Mesendoderm (in vitro differentiated cells): ENCODE measurements at regions not wholly inside any gene's neighbourhood (a gene's known extent, or its start where the extent isn't known, plus 50 kb on each side); places are given as distances from the start of the nearest gene placed in this dataset.
"Not testable (repeated sequence)": the region's sequence is repeated elsewhere in the genome, so short reads cannot be mapped to it uniquely, and the experiment has no call there.

ENCODE experiments used
- DNase-seq: peaks from one replicate; pipeline ENCODE4 v3.0.0; 2013
- H2AK5ac ChIP-seq: 2 replicates; pipeline ENCODE4 v1.6.1; 2013; ENCODE audit warnings: low read length, inconsistent platforms
- H2BK120ac ChIP-seq: 2 replicates; pipeline ENCODE4 v1.6.1; 2013; ENCODE audit warnings: low read depth, mild to moderate bottlenecking, low read length, moderate library complexity, mixed read lengths
- H2BK15ac ChIP-seq: replicated peaks from 2 replicates; pipeline ENCODE4 v1.6.1; 2013; ENCODE audit warnings: low read depth, mild to moderate bottlenecking, moderate library complexity
- H2BK5ac ChIP-seq: 2 replicates; pipeline ENCODE4 v1.6.1; 2013; ENCODE audit warnings: low read length, inconsistent platforms
- H3K18ac ChIP-seq: 2 replicates; pipeline ENCODE4 v1.6.1; 2013; ENCODE audit warnings: mild to moderate bottlenecking, low read length, mixed read lengths
- H3K23ac ChIP-seq: one replicate; pipeline ENCODE4 v1.6.1; 2013; ENCODE audit warnings: low read length
- H3K27ac ChIP-seq: 2 replicates; pipeline ENCODE4 v1.5.1; 2013; ENCODE audit warnings: low read depth, mild to moderate bottlenecking, inconsistent platforms, low read length, moderate library complexity
- H3K27me3 ChIP-seq: 2 replicates; pipeline ENCODE4 v1.6.1; 2013; ENCODE audit warnings: low read length, control low read depth, mild to moderate bottlenecking, inconsistent platforms; ENCODE audit not compliant: insufficient read depth, poor library complexity
- H3K36me3 ChIP-seq: 2 replicates; pipeline ENCODE4 v1.6.1; 2013; ENCODE audit warnings: low read length, inconsistent platforms; ENCODE audit not compliant: control insufficient read depth, insufficient read depth
- H3K4ac ChIP-seq: one replicate; pipeline ENCODE4 v1.6.1; 2013; ENCODE audit warnings: low read depth, mild to moderate bottlenecking, low read length, moderate library complexity
- H3K4me1 ChIP-seq: 2 replicates; pipeline ENCODE4 v1.6.1; 2013; ENCODE audit warnings: low read depth, low read length, inconsistent platforms; ENCODE audit not compliant: control insufficient read depth
- H3K4me2 ChIP-seq: 2 replicates; pipeline ENCODE4 v1.6.1; 2013; ENCODE audit warnings: low read length
- H3K4me3 ChIP-seq: 2 replicates; pipeline ENCODE4 v1.5.1; 2013; ENCODE audit warnings: mild to moderate bottlenecking, low read length
- H3K56ac ChIP-seq: one replicate; pipeline ENCODE4 v1.6.1; 2013; ENCODE audit warnings: low read length
- H3K79me1 ChIP-seq: 2 replicates; pipeline ENCODE4 v1.6.1; 2013; ENCODE audit warnings: low read length, inconsistent platforms
- H3K79me2 ChIP-seq: 2 replicates; pipeline ENCODE4 v1.6.1; 2013; ENCODE audit warnings: mild to moderate bottlenecking, low read length; ENCODE audit not compliant: control insufficient read depth, insufficient read depth
- H3K9ac ChIP-seq: 2 replicates; pipeline ENCODE4 v1.6.1; 2013; ENCODE audit warnings: low read length, inconsistent platforms
- H4K5ac ChIP-seq: one replicate; pipeline ENCODE4 v1.6.1; 2013; ENCODE audit warnings: low read length
- H4K8ac ChIP-seq: one replicate; pipeline ENCODE4 v1.6.1; 2013; ENCODE audit warnings: low read depth, mild to moderate bottlenecking, control low read depth, low read length, moderate library complexity
- WGBS: extraction: QIAGEN DNeasy Blood & Tissue Kit; methylation state at CpG from one replicate; pipeline ENCODE4 v1.1.7; 2013; ENCODE audit warnings: low lambda C conversion rate, missing lambda C conversion rate; ENCODE audit not compliant: insufficient coverage; ENCODE audit errors: extremely low coverage; 5-methylcytosine and 5-hydroxymethylcytosine counted together

- H4K5ac ChIP-seq, H2BK5ac ChIP-seq: not testable (repeated sequence)
- no CpG with 5 or more reads among the region's 5 CpGs for WGBS
These were observed 101.7 kb downstream of the SPDYE17 start for GRCh38 chr7:76930416-76930815.

GRCh38 chr7:76928751-76929150, 103.4 kb downstream of the SPDYE17 start:
- not testable (repeated sequence) for H3K4ac ChIP-seq, H4K8ac ChIP-seq

More at GRCh38 chr7:76930416-76930815, 101.7 kb downstream of the SPDYE17 start:
- not testable (repeated sequence) for H3K27me3 ChIP-seq, H3K36me3 ChIP-seq, H2BK120ac ChIP-seq, H3K18ac ChIP-seq, H3K4me2 ChIP-seq, H3K27ac ChIP-seq, H3K79me2 ChIP-seq, H3K23ac ChIP-seq, H3K9ac ChIP-seq, DNase-seq, H3K56ac ChIP-seq, H2AK5ac ChIP-seq, H3K4me1 ChIP-seq, H3K4me3 ChIP-seq, H3K79me1 ChIP-seq, H2BK15ac ChIP-seq, H4K8ac ChIP-seq, H3K4ac ChIP-seq

DNA sequence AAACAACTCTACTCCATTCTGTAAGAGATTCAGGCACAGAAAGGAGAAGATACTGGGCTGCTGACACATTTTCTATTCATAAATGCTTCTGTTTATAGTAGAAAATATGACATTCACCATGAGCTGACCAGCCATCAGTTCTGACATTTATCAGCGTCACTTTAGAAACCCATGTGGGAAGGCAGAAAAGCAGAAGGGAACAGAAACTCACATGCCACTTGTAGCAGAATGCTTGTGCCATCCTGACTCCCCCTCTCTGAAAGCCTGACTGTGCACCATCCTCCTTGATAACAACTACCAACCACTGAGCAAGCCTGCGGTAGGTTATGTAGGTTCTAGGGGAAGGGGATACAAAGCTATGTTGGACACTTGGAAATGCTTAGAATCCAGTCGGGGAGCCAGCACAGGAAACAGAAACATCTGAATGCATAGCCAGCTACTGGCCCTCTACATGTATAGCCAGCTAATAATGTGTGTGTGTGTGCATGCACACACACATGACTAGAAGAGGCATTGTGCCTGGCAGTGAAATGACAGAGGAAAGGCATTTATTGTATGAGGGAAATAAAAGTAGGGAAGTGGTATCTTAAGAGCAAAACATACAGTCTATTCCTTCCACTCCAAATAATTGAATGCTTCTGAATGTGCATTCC, 104.3 kb downstream of the SPDYE17 start:
- no CpG with 5 or more reads among the region's 3 CpGs for WGBS

More at GRCh38 chr7:76928751-76929150, 103.4 kb downstream of the SPDYE17 start:
- H2BK5ac ChIP-seq, H3K36me3 ChIP-seq, H3K27ac ChIP-seq, DNase-seq, H3K23ac ChIP-seq, H3K4me3 ChIP-seq, H3K4me1 ChIP-seq, H2AK5ac ChIP-seq, H3K9ac ChIP-seq, H4K5ac ChIP-seq, H3K18ac ChIP-seq, H2BK120ac ChIP-seq, H3K27me3 ChIP-seq, H3K56ac ChIP-seq, H3K79me2 ChIP-seq, H2BK15ac ChIP-seq, H3K79me1 ChIP-seq, H3K4me2 ChIP-seq: not testable (repeated sequence)
- WGBS = no CpG with 5 or more reads among the region's 4 CpGs

DNA sequence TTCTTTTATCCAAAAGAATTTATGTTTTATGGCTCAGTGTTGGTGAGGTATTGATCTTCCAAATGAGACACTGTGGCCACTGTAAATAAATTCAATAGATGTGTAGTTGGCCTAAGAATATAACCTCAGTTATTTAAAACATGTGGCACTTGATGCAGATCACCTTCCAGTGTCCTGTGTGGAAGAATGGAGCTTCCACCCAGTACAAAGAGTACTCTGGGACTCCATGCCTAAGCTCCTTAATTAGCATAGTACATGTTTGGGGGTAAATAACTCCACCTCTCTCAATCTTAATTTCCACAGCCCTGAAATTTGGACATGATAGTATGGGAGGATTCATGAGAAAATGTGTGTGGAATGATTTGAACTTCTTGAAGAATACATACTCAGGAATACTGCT, 105.7 kb downstream of the SPDYE17 start:
- not testable (repeated sequence) for H3K27ac ChIP-seq, H2BK120ac ChIP-seq, H3K27me3 ChIP-seq, H3K18ac ChIP-seq, H2AK5ac ChIP-seq, H3K36me3 ChIP-seq, H3K23ac ChIP-seq, H3K79me2 ChIP-seq, H4K8ac ChIP-seq, H2BK15ac ChIP-seq, H2BK5ac ChIP-seq, DNase-seq, H3K4me2 ChIP-seq, H3K4me1 ChIP-seq, H3K4ac ChIP-seq, H3K4me3 ChIP-seq, H3K9ac ChIP-seq, H4K5ac ChIP-seq, H3K79me1 ChIP-seq, H3K56ac ChIP-seq

More for the DNA sequence above, 104.3 kb downstream of the SPDYE17 start:
- H3K79me2 ChIP-seq, H3K23ac ChIP-seq, H3K56ac ChIP-seq, H3K27ac ChIP-seq, H2BK120ac ChIP-seq, H4K5ac ChIP-seq, H2BK15ac ChIP-seq, DNase-seq, H3K4ac ChIP-seq, H2BK5ac ChIP-seq, H3K36me3 ChIP-seq, H3K9ac ChIP-seq, H3K4me1 ChIP-seq, H3K4me3 ChIP-seq, H3K79me1 ChIP-seq, H3K4me2 ChIP-seq, H3K27me3 ChIP-seq, H2AK5ac ChIP-seq, H4K8ac ChIP-seq, H3K18ac ChIP-seq: not testable (repeated sequence)

DNA sequence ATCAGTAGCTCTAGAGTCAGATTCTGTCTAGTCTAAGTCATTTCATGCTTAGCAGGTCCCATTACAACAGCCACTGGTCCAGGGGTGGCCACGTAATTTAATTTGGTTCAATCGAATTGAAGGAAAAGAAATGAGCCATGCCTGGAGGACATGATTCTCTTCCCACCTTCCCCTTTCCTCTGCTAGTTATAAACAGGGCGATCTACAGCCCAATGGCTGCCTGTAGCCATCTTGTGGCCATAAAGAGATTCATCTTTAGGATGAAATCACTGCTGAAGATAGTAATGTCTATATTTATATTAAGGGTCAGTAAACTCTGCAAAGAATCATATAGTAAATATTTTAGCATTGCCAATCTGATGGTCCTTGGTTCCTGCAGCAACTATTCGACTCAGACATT, 107.4 kb downstream of the SPDYE17 start:
- H4K5ac ChIP-seq, H2BK15ac ChIP-seq, H3K4ac ChIP-seq, H2AK5ac ChIP-seq, H3K4me1 ChIP-seq, H2BK5ac ChIP-seq, H3K23ac ChIP-seq, H4K8ac ChIP-seq, H3K27ac ChIP-seq, H3K79me2 ChIP-seq, H3K27me3 ChIP-seq, H3K4me3 ChIP-seq, H3K9ac ChIP-seq, H2BK120ac ChIP-seq, H3K56ac ChIP-seq, H3K36me3 ChIP-seq, H3K79me1 ChIP-seq, DNase-seq, H3K18ac ChIP-seq, H3K4me2 ChIP-seq: not testable (repeated sequence)
- no CpG with 5 or more reads among the region's 4 CpGs for WGBS

- H4K8ac ChIP-seq, H3K79me2 ChIP-seq, H3K9ac ChIP-seq, H3K4me2 ChIP-seq, H4K5ac ChIP-seq, H2AK5ac ChIP-seq, H3K27me3 ChIP-seq, H3K56ac ChIP-seq, H2BK15ac ChIP-seq, H3K27ac ChIP-seq, H3K4ac ChIP-seq, H2BK5ac ChIP-seq, H3K18ac ChIP-seq, H3K4me3 ChIP-seq, H3K4me1 ChIP-seq, DNase-seq, H3K79me1 ChIP-seq, H2BK120ac ChIP-seq, H3K23ac ChIP-seq, H3K36me3 ChIP-seq: not testable (repeated sequence)
- no CpG with 5 or more reads among the region's 2 CpGs for whole genome bisulfite sequencing
These were observed 113.5 kb downstream of the SPDYE17 start for GRCh38 chr7:76918619-76919018.
